Activated naive CD4-positive, alpha-beta T cell treated with anti-CD3 and anti-CD28 coated beads, Interleukin-2, amount 50 U/mL, for 24 hours (primary cell): ENCODE measurements at regions not wholly inside any gene's neighbourhood (a gene's known extent, or its start where the extent isn't known, plus 50 kb on each side); places are given as distances from the start of the nearest gene placed in this dataset.

Experiments used
- H3K27ac Mint-ChIP-seq: one replicate; pipeline ENCODE4 v1.8.0; 2021; ENCODE audit warnings: mild to moderate bottlenecking, mixed read lengths
- H3K27me3 Mint-ChIP-seq: one replicate; pipeline ENCODE4 v1.8.0; 2021; ENCODE audit warnings: mixed read lengths
- H3K36me3 Mint-ChIP-seq: one replicate; pipeline ENCODE4 v1.8.0; 2021; ENCODE audit warnings: mixed read lengths
- H3K4me1 Mint-ChIP-seq: one replicate; pipeline ENCODE4 v1.8.0; 2021; ENCODE audit warnings: mixed read lengths
- H3K4me3 Mint-ChIP-seq: one replicate; pipeline ENCODE4 v1.8.0; 2021; ENCODE audit warnings: mild to moderate bottlenecking, mixed read lengths
- H3K9me3 Mint-ChIP-seq: one replicate; pipeline ENCODE4 v1.8.0; 2021; ENCODE audit warnings: mixed read lengths

DNA sequence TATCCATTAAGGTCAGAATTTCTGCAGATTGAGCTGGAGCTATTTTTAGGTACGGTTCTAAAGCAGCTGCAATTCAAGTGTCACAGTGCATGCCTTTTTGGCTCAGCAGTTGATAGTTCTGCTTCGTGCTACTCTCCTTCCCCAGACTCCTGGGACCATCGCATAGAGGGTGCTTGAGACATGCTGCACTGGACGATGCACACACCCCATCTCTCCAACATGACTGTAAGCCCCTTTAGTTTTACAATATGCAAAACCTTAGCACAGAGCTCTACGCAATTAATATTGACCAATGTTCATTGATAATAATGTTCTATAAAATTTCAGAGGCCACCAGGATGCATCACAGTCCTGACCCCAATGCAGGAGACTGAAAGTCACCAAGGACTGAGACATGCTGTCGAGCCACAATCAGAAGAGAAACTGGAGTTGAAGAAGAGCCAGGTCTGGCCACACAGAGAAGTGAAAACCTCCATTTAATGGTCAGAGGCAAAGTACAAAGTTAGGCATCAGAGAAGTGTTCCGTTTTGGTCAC lies 120.9 kb upstream of the ZC3H12C start:
- no peaks in the 10 kb centered on the region for H3K9me3 Mint-ChIP-seq
- no peak overlapping the region for H3K27ac Mint-ChIP-seq
- H3K27me3 Mint-ChIP-seq: peaks cover under 1% of the 10 kb centered on the region
- no peaks in the 10 kb centered on the region for H3K36me3 Mint-ChIP-seq
- no peak overlapping the region for H3K4me3 Mint-ChIP-seq
- H3K4me1 Mint-ChIP-seq: no peaks in the 10 kb centered on the region

DNA sequence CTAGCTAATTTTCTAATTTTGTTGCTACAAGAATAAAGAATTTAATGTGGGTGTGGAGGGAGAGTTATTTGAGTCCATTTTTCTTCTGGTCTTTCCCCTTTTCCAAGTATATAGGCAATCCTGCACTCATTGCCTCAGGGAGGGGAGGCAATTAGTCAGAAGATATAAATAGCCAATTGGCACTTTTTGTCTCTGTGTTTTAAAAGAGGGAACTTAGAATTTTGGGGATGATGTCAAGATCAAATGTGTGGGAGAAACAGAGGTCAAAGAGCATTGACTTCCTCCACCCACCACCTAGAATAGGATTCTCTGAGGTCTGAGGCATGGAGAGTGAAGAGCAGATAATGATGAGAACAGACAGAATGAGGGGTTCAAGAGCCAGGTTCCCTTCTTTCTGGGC lies 120.3 kb upstream of the ZC3H12C start:
- no peaks in the 10 kb centered on the region for H3K36me3 Mint-ChIP-seq
- H3K9me3 Mint-ChIP-seq: no peaks in the 10 kb centered on the region
- no peaks in the 10 kb centered on the region for H3K4me1 Mint-ChIP-seq
- no peak overlapping the region for H3K4me3 Mint-ChIP-seq
- no peak overlapping the region for H3K27ac Mint-ChIP-seq
- H3K27me3 Mint-ChIP-seq: peaks cover 2% of the 10 kb centered on the region

- Mint-ChIP-seq H3K4me1 (no peaks in the 10 kb centered on the region), H3K4me3 (no peak overlapping the region), H3K27me3 (peaks cover 2% of the 10 kb centered on the region), H3K9me3 (no peaks in the 10 kb centered on the region), H3K36me3 (no peaks in the 10 kb centered on the region), H3K27ac (no peak overlapping the region)
These were observed 119.7 kb upstream of the ZC3H12C start for GRCh38 chr11:109973486-109973885.

DNA sequence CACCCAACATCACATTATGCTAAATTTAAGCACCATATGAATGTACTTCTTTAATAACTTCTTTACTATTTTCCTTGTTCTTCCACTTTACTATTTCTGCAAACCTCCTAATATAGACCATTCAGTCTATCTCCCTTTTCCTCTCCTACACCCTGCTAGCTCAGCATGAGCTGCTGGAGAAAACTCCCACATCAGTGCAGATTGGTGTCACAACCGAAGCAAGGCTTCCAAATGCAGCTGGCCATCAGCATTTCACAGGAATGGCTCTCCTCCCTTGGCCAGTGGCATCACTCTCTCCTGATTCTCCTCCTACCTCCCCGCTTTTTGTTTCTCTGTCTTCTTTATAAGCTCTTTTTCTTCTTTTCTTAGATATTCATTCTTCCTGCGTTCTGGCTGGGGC lies 118.7 kb upstream of the ZC3H12C start:
- Mint-ChIP-seq H3K9me3 (no peaks in the 10 kb centered on the region), H3K36me3 (no peaks in the 10 kb centered on the region), H3K4me3 (no peak overlapping the region), H3K27me3 (peaks cover 2% of the 10 kb centered on the region), H3K27ac (no peak overlapping the region), H3K4me1 (no peaks in the 10 kb centered on the region)

DNA sequence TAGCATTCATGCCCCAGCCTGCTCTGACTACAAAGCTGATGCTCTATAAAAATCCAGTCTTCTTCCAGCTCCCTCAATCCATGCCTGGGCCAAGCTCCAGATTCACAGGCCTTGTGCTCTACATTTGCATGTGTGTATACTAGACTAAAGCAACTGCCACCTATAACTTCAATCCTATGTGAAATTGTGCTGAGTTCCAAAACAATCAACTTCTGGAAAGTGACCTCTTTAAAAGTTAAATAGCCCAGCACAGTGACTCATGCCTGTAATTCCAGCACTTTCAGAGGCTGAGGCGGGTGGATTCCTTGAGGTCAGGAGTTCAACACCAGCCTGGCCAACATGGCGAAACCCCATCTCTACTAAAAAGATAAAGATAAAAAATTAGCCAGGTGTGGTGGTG lies 114.3 kb upstream of the ZC3H12C start:
- H3K36me3 Mint-ChIP-seq: no peaks in the 10 kb centered on the region
- H3K27me3 Mint-ChIP-seq: peaks cover 5% of the 10 kb centered on the region

GRCh38 chr11:109981031-109981636 lies 112.1 kb upstream of the ZC3H12C start:
- Mint-ChIP-seq H3K36me3 (no peaks in the 10 kb centered on the region), H3K9me3 (no peaks in the 10 kb centered on the region), H3K27me3 (peaks cover 5% of the 10 kb centered on the region), H3K27ac (no peak overlapping the region), H3K4me1 (no peaks in the 10 kb centered on the region), H3K4me3 (no peak overlapping the region)

More for the DNA sequence above, 114.3 kb upstream of the ZC3H12C start:
- no peaks in the 10 kb centered on the region for H3K9me3 Mint-ChIP-seq
- no peaks in the 10 kb centered on the region for H3K4me1 Mint-ChIP-seq
- no peak overlapping the region for H3K27ac Mint-ChIP-seq
- H3K4me3 Mint-ChIP-seq: no peak overlapping the region

- H3K27me3 Mint-ChIP-seq: peaks cover 3% of the 10 kb centered on the region
- no peak overlapping the region for H3K27ac Mint-ChIP-seq
- no peaks in the 10 kb centered on the region for H3K9me3 Mint-ChIP-seq
- H3K4me3 Mint-ChIP-seq: no peak overlapping the region
- no peaks in the 10 kb centered on the region for H3K36me3 Mint-ChIP-seq
- H3K4me1 Mint-ChIP-seq: no peaks in the 10 kb centered on the region
These were observed 109.8 kb upstream of the ZC3H12C start for GRCh38 chr11:109983358-109983757.

GRCh38 chr11:109984634-109985289 lies 108.4 kb upstream of the ZC3H12C start:
- Mint-ChIP-seq H3K9me3 (no peaks in the 10 kb centered on the region), H3K27me3 (peaks cover 3% of the 10 kb centered on the region), H3K27ac (no peak overlapping the region), H3K36me3 (no peaks in the 10 kb centered on the region), H3K4me1 (no peaks in the 10 kb centered on the region), H3K4me3 (no peak overlapping the region)

GRCh38 chr11:109986488-109986887 lies 106.7 kb upstream of the ZC3H12C start:
- Mint-ChIP-seq H3K27me3 (peaks cover 3% of the 10 kb centered on the region), H3K4me1 (no peaks in the 10 kb centered on the region), H3K27ac (no peak overlapping the region), H3K9me3 (no peaks in the 10 kb centered on the region), H3K36me3 (no peaks in the 10 kb centered on the region), H3K4me3 (no peak overlapping the region)

DNA sequence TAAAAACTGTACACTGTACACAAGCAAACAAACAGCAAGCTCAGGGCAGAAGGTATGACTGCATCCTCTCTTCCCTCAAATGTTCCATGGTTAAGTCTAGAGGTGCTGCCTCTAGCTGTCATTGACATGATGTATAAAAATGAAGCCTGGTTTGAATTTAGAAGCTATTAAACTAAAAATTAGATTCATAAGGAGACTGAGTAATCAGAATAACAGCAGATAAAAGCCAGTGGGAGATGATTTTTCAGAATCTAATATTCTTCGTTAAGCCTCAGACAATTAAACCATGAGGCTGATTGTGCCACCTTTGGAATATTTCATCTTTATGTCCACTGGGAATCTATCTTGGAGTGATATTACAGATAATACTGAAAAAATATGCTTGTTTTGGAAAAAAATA lies 101.4 kb upstream of the ZC3H12C start:
- no peak overlapping the region for H3K27ac Mint-ChIP-seq
- no peaks in the 10 kb centered on the region for H3K4me1 Mint-ChIP-seq
- no peak overlapping the region for H3K4me3 Mint-ChIP-seq
- no peaks in the 10 kb centered on the region for H3K9me3 Mint-ChIP-seq
- H3K36me3 Mint-ChIP-seq: no peaks in the 10 kb centered on the region
- no peaks in the 10 kb centered on the region for H3K27me3 Mint-ChIP-seq

- no peaks in the 10 kb centered on the region for H3K27me3 Mint-ChIP-seq
- no peaks in the 10 kb centered on the region for H3K9me3 Mint-ChIP-seq
- H3K27ac Mint-ChIP-seq: no peak overlapping the region
- no peak overlapping the region for H3K4me3 Mint-ChIP-seq
- no peaks in the 10 kb centered on the region for H3K36me3 Mint-ChIP-seq
- no peaks in the 10 kb centered on the region for H3K4me1 Mint-ChIP-seq
These were observed 99.4 kb upstream of the ZC3H12C start for GRCh38 chr11:109993786-109994185.

GRCh38 chr11:109994907-109995306 lies 98.3 kb upstream of the ZC3H12C start:
- Mint-ChIP-seq H3K36me3 (no peaks in the 10 kb centered on the region), H3K27me3 (no peaks in the 10 kb centered on the region), H3K4me1 (no peaks in the 10 kb centered on the region), H3K4me3 (no peak overlapping the region), H3K9me3 (no peaks in the 10 kb centered on the region), H3K27ac (no peak overlapping the region)

DNA sequence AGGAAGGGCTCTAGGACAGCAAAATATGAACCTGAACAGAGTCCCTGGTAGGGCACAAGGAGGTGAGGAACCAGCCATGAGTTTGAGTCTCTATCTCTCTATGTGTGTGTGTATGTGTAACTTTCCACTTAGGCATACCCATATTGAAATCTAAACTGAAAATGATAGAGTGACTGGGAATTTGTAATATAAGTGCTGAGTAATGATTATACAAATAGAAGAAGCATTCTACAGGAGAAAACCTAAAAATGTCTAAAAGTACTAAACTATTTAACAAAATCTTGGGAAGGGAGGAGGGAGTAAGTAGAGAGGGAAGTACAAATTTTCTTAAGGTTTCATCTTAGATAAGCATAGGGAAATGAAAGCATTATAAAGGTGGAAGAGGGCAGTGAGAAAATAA lies 97.1 kb upstream of the ZC3H12C start:
- Mint-ChIP-seq H3K4me3 (no peak overlapping the region), H3K27me3 (no peaks in the 10 kb centered on the region), H3K27ac (no peak overlapping the region), H3K36me3 (no peaks in the 10 kb centered on the region), H3K4me1 (no peaks in the 10 kb centered on the region), H3K9me3 (no peaks in the 10 kb centered on the region)

DNA sequence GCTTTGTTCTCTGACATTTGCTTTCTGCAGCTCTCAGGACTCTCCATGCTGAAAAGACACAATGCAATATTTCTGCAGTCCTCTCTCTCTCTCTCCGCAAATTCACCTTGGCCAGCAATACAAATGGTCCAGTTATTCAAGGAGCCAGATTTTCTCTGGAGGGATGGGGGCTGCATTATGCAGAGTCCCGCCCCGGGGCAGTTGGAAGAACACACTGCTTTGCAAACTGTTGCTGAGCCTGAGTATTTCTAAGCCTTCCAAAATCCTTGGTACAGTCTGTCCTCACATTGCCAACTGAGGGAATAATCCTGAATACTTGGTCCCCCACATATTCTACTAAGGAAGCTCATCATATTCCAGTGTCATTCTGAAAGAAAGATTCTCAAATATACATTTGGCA lies 94.3 kb upstream of the ZC3H12C start:
- no peak overlapping the region for H3K27ac Mint-ChIP-seq
- no peak overlapping the region for H3K4me3 Mint-ChIP-seq
- H3K36me3 Mint-ChIP-seq: no peaks in the 10 kb centered on the region
- H3K9me3 Mint-ChIP-seq: no peaks in the 10 kb centered on the region
- H3K4me1 Mint-ChIP-seq: no peaks in the 10 kb centered on the region
- no peaks in the 10 kb centered on the region for H3K27me3 Mint-ChIP-seq

GRCh38 chr11:110000031-110000502 lies 93.1 kb upstream of the ZC3H12C start:
- H3K4me3 Mint-ChIP-seq: no peak overlapping the region
- peaks cover 2% of the 10 kb centered on the region for H3K27me3 Mint-ChIP-seq
- H3K27ac Mint-ChIP-seq: no peak overlapping the region
- H3K36me3 Mint-ChIP-seq: no peaks in the 10 kb centered on the region
- no peaks in the 10 kb centered on the region for H3K4me1 Mint-ChIP-seq
- no peaks in the 10 kb centered on the region for H3K9me3 Mint-ChIP-seq

- Mint-ChIP-seq H3K27me3 (peaks cover 2% of the 10 kb centered on the region), H3K4me3 (no peak overlapping the region), H3K9me3 (no peaks in the 10 kb centered on the region), H3K36me3 (no peaks in the 10 kb centered on the region), H3K27ac (no peak overlapping the region), H3K4me1 (no peaks in the 10 kb centered on the region)
These were observed 92.3 kb upstream of the ZC3H12C start for GRCh38 chr11:110000850-110001249.
